Immature natural killer cell (primary cell): ENCODE measurements at regions not wholly inside any gene's neighbourhood (a gene's known extent, or its start where the extent isn't known, plus 50 kb on each side); places are given as distances from the start of the nearest gene placed in this dataset.

Experiments
- DNase-seq, 3 donors: peaks; one replicate each; pipeline ENCODE4 v3.0.0; 2022; ENCODE audit warnings: mixed read lengths in 1 of 3
- H3K27ac Mint-ChIP-seq, 6 donors: one replicate each; pipeline ENCODE4 v1.8.0; 2020; ENCODE audit warnings: mixed read lengths in 6 of 6, mild to moderate bottlenecking in 5 of 6, inconsistent platforms in 4 of 6, moderate library complexity in 3 of 6
- H3K27me3 Mint-ChIP-seq, 3 donors: one replicate each; pipeline ENCODE4 v1.8.0; 2020 to 2021; ENCODE audit warnings: low read depth in 3 of 3, mild to moderate bottlenecking in 3 of 3, mixed read lengths in 3 of 3, moderate library complexity in 3 of 3, inconsistent platforms in 1 of 3
- H3K36me3 Mint-ChIP-seq, 3 donors: one replicate each; pipeline ENCODE4 v1.8.0; 2020; ENCODE audit warnings: mixed read lengths in 3 of 3, inconsistent platforms in 2 of 3, mild to moderate bottlenecking in 2 of 3
- H3K4me1 Mint-ChIP-seq, 2 donors: one replicate each; pipeline ENCODE4 v1.8.0; 2020; ENCODE audit warnings: inconsistent platforms in 2 of 2, mild to moderate bottlenecking in 2 of 2, mixed read lengths in 2 of 2, moderate library complexity in 1 of 2
- H3K4me3 Mint-ChIP-seq, 5 donors: one replicate each; pipeline ENCODE4 v1.8.0; 2020; ENCODE audit warnings: mild to moderate bottlenecking in 5 of 5, mixed read lengths in 5 of 5, inconsistent platforms in 3 of 5, moderate library complexity in 3 of 5
- H3K9me3 Mint-ChIP-seq, 6 donors: one replicate each; pipeline ENCODE4 v1.8.0; 2020; ENCODE audit warnings: mild to moderate bottlenecking in 6 of 6, mixed read lengths in 6 of 6, inconsistent platforms in 4 of 6, moderate library complexity in 3 of 6

GRCh38 chr10:60626037-60626436 lies 152.2 kb upstream of the CDK1 start:
- no peak for DNase-seq
- Mint-ChIP-seq H3K9me3 (peaks cover 0 to 3% (median 0%) of the 10 kb centered on the region in 6 donors), H3K36me3 (no peaks in the 10 kb centered on the region), H3K4me3 (no peak overlapping the region), H3K27me3 (peaks cover 0 to 2% (median 0%) of the 10 kb centered on the region in 3 donors), H3K27ac (no peak overlapping the region), H3K4me1 (no peaks in the 10 kb centered on the region)

DNA sequence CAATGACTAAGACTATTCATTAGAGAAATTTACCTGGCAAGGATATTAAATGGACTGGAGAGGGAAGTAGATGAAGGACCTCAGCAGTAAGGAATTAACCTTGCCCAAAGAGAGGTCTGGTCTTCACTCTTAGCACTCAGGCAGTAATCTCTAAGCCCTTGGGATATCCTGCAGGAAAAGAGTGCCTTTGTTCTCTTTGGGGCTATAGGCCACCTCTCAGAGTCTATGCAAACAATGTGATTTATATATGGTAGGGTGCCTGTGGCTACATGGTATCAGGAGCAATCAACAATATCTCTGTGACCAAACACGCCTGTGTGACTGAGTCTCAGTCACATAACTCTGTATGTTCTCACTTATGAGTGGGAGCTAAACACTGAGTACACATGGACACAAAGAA lies 154.7 kb upstream of the CDK1 start:
- Mint-ChIP-seq H3K9me3 (no peaks in the 10 kb centered on the region), H3K27me3 (peaks cover 0 to 2% (median 0%) of the 10 kb centered on the region in 3 donors), H3K4me1 (no peaks in the 10 kb centered on the region), H3K36me3 (no peaks in the 10 kb centered on the region), H3K4me3 (no peak overlapping the region), H3K27ac (no peak overlapping the region)
- no peak for DNase-seq

- no peaks in the 10 kb centered on the region for H3K4me1 Mint-ChIP-seq
- H3K27ac Mint-ChIP-seq: no peak overlapping the region
- no peak for DNase-seq
- peaks cover 0 to 4% (median 0%) of the 10 kb centered on the region in 3 donors for H3K27me3 Mint-ChIP-seq
- no peak overlapping the region for H3K4me3 Mint-ChIP-seq
- H3K36me3 Mint-ChIP-seq: no peaks in the 10 kb centered on the region
- no peaks in the 10 kb centered on the region for H3K9me3 Mint-ChIP-seq
Measured at GRCh38 chr10:60621018-60621417, 157.3 kb upstream of the CDK1 start.

- Mint-ChIP-seq H3K27ac (no peak overlapping the region), H3K9me3 (no peaks in the 10 kb centered on the region), H3K4me1 (no peaks in the 10 kb centered on the region), H3K27me3 (peaks cover 0 to 4% (median 0%) of the 10 kb centered on the region in 3 donors), H3K36me3 (no peaks in the 10 kb centered on the region), H3K4me3 (no peak overlapping the region)
- DNase-seq: no peak
Measured at GRCh38 chr10:60618861-60619260, 159.4 kb upstream of the CDK1 start.

DNA sequence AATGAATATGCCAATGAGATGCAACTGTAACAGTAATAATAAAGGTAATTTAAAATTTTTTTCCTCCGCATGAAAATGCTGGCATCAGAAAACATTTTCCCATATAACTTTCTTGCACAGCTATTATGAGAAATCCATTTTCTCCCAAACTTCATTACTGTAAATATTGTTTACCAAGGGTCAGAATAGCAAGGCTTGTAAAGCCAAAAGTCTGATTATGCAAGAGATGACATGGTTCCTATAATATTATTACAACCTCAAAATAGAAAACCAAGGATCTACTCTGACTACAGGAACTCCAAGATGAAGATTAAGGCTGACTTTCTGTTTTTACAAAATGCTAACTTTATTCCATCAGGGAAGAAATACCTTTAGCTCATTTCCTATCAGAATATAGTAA lies 162.7 kb upstream of the CDK1 start:
- Mint-ChIP-seq H3K27ac (no peak overlapping the region), H3K36me3 (no peaks in the 10 kb centered on the region), H3K4me3 (no peak overlapping the region), H3K4me1 (no peaks in the 10 kb centered on the region), H3K27me3 (peaks cover 0 to 4% (median 2%) of the 10 kb centered on the region in 3 donors), H3K9me3 (no peaks in the 10 kb centered on the region)
- no peak for DNase-seq

DNA sequence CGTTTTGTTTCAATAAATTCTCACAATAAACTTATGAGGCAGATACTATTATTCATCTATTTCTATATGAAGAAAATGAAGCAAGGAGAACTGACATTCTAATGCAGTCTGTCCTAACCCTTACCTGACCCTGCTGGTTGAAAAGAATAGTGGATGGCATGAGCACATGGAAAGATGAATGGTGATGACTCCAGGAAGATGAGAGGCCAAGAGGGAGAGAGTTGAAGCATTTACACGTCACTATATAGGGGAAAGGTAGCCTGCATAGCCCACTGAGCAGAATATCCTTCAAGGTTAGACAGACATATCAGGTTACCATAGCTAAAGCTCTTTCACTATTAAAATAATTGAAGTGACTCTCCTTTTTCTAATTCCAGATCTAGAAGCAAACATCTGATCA lies 163.9 kb upstream of the CDK1 start:
- DNase-seq: no peak
- no peak overlapping the region for H3K27ac Mint-ChIP-seq
- peaks cover 0 to 4% (median 2%) of the 10 kb centered on the region in 3 donors for H3K27me3 Mint-ChIP-seq

DNA sequence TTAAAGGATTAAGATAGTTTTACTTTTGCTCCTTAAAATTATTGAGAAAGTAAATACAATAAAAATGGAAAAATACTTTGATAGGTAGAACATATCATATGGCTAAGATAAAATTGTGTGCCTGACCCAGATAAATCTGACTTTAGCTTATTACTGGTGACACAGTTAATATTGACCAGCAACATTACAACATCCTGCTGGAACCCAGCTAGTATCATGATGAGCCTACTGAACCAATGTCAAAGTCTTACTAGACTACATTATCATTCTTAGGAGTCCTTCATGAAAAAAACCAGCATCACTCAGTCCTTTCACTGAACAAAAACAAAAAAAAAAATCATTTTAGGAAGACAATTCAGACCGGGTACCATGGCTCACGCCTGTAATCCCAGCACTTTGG lies 164.8 kb upstream of the CDK1 start:
- Mint-ChIP-seq H3K27me3 (peaks cover 0 to 4% (median 2%) of the 10 kb centered on the region in 3 donors), H3K4me1 (no peaks in the 10 kb centered on the region), H3K27ac (no peak overlapping the region), H3K4me3 (no peak overlapping the region), H3K9me3 (no peaks in the 10 kb centered on the region), H3K36me3 (no peaks in the 10 kb centered on the region)
- DNase-seq: no peak

More for the DNA sequence above, 163.9 kb upstream of the CDK1 start:
- Mint-ChIP-seq H3K36me3 (no peaks in the 10 kb centered on the region), H3K4me1 (no peaks in the 10 kb centered on the region), H3K4me3 (no peak overlapping the region), H3K9me3 (no peaks in the 10 kb centered on the region)

GRCh38 chr10:60611291-60611747 lies 167.0 kb upstream of the CDK1 start:
- H3K27me3 Mint-ChIP-seq: peaks cover 0 to 2% (median 0%) of the 10 kb centered on the region in 3 donors
- H3K27ac Mint-ChIP-seq: no peak overlapping the region
- no peaks in the 10 kb centered on the region for H3K9me3 Mint-ChIP-seq
- no peak for DNase-seq
- no peaks in the 10 kb centered on the region for H3K4me1 Mint-ChIP-seq
- no peaks in the 10 kb centered on the region for H3K36me3 Mint-ChIP-seq
- no peak overlapping the region for H3K4me3 Mint-ChIP-seq

- H3K4me3 Mint-ChIP-seq: no peak overlapping the region
- no peaks in the 10 kb centered on the region for H3K4me1 Mint-ChIP-seq
- no peaks in the 10 kb centered on the region for H3K9me3 Mint-ChIP-seq
- peaks cover 0 to 2% (median 2%) of the 10 kb centered on the region in 3 donors for H3K27me3 Mint-ChIP-seq
- H3K27ac Mint-ChIP-seq: no peak overlapping the region
- no peak for DNase-seq
- H3K36me3 Mint-ChIP-seq: no peaks in the 10 kb centered on the region
Measured at GRCh38 chr10:60607372-60607771, 170.9 kb upstream of the CDK1 start.

GRCh38 chr10:60606343-60607080 lies 171.8 kb upstream of the CDK1 start:
- Mint-ChIP-seq H3K36me3 (no peaks in the 10 kb centered on the region), H3K9me3 (no peaks in the 10 kb centered on the region), H3K4me1 (no peaks in the 10 kb centered on the region), H3K27ac (no peak overlapping the region), H3K4me3 (no peak overlapping the region), H3K27me3 (peaks cover 0 to 2% (median 0%) of the 10 kb centered on the region in 3 donors)
- no peak for DNase-seq

DNA sequence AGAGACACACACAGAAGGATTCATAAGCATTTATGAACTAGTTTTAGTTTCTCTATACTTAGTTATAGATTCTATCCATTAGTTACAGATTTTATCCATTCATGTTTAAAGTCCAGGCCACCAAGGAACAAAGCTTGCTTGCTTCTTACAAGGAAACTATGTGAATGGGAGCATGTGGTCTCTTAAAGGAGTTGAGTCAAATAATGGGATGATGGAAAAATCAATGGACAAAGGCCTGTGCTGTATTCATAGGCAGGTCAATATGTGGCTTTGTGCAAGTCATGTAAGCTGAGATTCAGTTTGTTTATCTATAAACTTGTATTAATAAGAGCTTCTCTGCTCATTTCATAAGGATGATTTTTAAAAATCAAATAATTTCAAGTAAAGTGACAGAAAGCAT lies 172.8 kb upstream of the CDK1 start:
- Mint-ChIP-seq H3K27me3 (peaks cover 0 to 2% (median 0%) of the 10 kb centered on the region in 3 donors), H3K36me3 (no peaks in the 10 kb centered on the region), H3K9me3 (no peaks in the 10 kb centered on the region), H3K4me3 (no peak overlapping the region), H3K4me1 (no peaks in the 10 kb centered on the region), H3K27ac (no peak overlapping the region)
- no peak for DNase-seq

- no peak overlapping the region for H3K27ac Mint-ChIP-seq
- H3K36me3 Mint-ChIP-seq: no peaks in the 10 kb centered on the region
- peaks cover 0 to 2% (median 0%) of the 10 kb centered on the region in 3 donors for H3K27me3 Mint-ChIP-seq
- H3K4me1 Mint-ChIP-seq: no peaks in the 10 kb centered on the region
- no peak for DNase-seq
- no peaks in the 10 kb centered on the region for H3K9me3 Mint-ChIP-seq
- H3K4me3 Mint-ChIP-seq: no peak overlapping the region
Measured at GRCh38 chr10:60604342-60604741, 173.9 kb upstream of the CDK1 start.

GRCh38 chr10:60597513-60597912 lies 180.8 kb upstream of the CDK1 start:
- no peak overlapping the region for H3K4me3 Mint-ChIP-seq
- H3K27ac Mint-ChIP-seq: no peak overlapping the region
- no peak for DNase-seq
- no peaks in the 10 kb centered on the region for H3K27me3 Mint-ChIP-seq
- H3K4me1 Mint-ChIP-seq: no peaks in the 10 kb centered on the region
- H3K9me3 Mint-ChIP-seq: peaks cover 0 to 2% (median 0%) of the 10 kb centered on the region in 6 donors
- H3K36me3 Mint-ChIP-seq: no peaks in the 10 kb centered on the region

GRCh38 chr10:60595852-60596251 lies 182.4 kb upstream of the CDK1 start:
- Mint-ChIP-seq H3K27me3 (no peaks in the 10 kb centered on the region), H3K4me3 (no peak overlapping the region), H3K36me3 (no peaks in the 10 kb centered on the region), H3K4me1 (no peaks in the 10 kb centered on the region), H3K27ac (no peak overlapping the region), H3K9me3 (peaks cover 0 to 2% (median 0%) of the 10 kb centered on the region in 6 donors)
- no peak for DNase-seq

- H3K4me1 Mint-ChIP-seq: no peaks in the 10 kb centered on the region
- H3K27ac Mint-ChIP-seq: no peak overlapping the region
- no peaks in the 10 kb centered on the region for H3K36me3 Mint-ChIP-seq
- H3K9me3 Mint-ChIP-seq: peaks cover 0 to 2% (median 0%) of the 10 kb centered on the region in 6 donors
- no peaks in the 10 kb centered on the region for H3K27me3 Mint-ChIP-seq
- DNase-seq: no peak
- no peak overlapping the region for H3K4me3 Mint-ChIP-seq
Measured at GRCh38 chr10:60594476-60595051, 183.7 kb upstream of the CDK1 start.
